LNCaP clone FGC (cell line): ENCODE measurements at regions not wholly inside any gene's neighbourhood (a gene's known extent, or its start where the extent isn't known, plus 50 kb on each side); places are given as distances from the start of the nearest gene placed in this dataset.

Source experiments
- DNase-seq: peaks from one replicate; pipeline ENCODE4 v3.0.0-alpha.2; 2011; ENCODE audit warnings: low read depth
- H3K4me3 ChIP-seq: 2 replicates; pipeline ENCODE4 v1.5.1; 2011; ENCODE audit warnings: mild to moderate bottlenecking, low read depth, low read length, control low read depth
- TF ChIP-seq, protein P1 (sequence below): IDR thresholded peaks from 2 replicates; pipeline ENCODE4 v1.5.1; 2012; ENCODE audit warnings: mild to moderate bottlenecking; ENCODE audit not compliant: control insufficient read depth, insufficient read depth; ENCODE audit errors: extremely low read depth

DNA sequence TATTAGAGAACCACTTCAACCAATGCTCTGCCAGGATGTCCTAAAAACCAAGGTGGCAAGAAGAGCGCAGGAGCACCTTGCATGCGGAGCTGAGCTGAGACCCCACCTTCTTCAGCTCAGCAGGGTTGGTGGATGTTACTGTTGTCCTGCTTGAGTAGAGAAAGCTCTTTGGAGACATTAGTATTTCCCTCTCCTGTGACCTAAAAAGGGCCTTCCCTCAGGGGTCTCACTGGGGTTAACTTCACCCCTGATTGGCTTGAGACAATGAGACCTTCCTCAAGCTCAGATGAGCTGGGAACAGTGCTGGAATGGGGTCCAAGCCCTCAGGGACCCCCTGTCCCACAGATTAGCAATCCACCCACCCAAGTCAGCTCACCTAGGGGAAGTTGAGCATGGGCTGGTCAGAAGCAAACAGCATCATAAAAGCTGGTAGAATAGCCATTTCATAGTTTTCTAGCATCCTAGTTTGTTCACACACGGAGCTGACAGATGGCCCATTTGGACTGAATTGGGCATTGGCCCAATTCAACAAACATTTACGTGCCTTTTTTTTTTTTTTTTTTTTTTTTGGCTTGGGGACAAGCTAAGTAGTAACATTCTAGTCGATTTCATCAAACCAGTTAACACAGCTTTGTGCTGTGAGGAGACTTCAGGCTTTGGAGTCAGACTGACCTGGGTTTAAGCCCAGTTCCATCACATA is 100.6 kb upstream of the HABP2 start:
- peak; percentile 22 for DNase-seq
- TF ChIP-seq, protein P1, sequence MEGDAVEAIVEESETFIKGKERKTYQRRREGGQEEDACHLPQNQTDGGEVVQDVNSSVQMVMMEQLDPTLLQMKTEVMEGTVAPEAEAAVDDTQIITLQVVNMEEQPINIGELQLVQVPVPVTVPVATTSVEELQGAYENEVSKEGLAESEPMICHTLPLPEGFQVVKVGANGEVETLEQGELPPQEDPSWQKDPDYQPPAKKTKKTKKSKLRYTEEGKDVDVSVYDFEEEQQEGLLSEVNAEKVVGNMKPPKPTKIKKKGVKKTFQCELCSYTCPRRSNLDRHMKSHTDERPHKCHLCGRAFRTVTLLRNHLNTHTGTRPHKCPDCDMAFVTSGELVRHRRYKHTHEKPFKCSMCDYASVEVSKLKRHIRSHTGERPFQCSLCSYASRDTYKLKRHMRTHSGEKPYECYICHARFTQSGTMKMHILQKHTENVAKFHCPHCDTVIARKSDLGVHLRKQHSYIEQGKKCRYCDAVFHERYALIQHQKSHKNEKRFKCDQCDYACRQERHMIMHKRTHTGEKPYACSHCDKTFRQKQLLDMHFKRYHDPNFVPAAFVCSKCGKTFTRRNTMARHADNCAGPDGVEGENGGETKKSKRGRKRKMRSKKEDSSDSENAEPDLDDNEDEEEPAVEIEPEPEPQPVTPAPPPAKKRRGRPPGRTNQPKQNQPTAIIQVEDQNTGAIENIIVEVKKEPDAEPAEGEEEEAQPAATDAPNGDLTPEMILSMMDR, result no peak

DNA sequence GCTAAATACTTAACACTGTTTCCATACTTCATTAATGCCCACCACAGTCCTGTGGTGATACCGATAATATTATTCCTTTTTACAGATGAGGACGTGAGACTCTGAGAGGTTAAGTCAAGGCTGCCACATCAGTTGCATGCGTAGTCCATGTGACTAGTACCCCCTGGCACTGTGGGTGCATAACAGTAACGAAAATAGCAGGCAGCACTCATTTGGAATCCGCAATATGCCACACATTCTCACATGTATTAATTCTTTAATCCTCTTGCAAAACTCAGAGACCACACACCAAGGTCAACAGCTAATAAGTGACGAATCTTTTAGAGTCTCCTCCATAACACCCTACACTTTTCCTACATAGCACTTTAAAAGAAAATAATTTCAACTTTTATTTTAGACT is 99.5 kb upstream of the HABP2 start:
- H3K4me3 ChIP-seq, result no peak overlapping the region
- no peak for DNase-seq
- TF ChIP-seq, protein P1, result no peak

More for the DNA sequence above, 100.6 kb upstream of the HABP2 start:
- H3K4me3 ChIP-seq, result no peak overlapping the region

GRCh38 chr10:113454341-113455061 is 98.4 kb upstream of the HABP2 start:
- DNase-seq, result no peak
- TF ChIP-seq, protein P1, result peak; percentile 78
- no peak overlapping the region for H3K4me3 ChIP-seq

DNA sequence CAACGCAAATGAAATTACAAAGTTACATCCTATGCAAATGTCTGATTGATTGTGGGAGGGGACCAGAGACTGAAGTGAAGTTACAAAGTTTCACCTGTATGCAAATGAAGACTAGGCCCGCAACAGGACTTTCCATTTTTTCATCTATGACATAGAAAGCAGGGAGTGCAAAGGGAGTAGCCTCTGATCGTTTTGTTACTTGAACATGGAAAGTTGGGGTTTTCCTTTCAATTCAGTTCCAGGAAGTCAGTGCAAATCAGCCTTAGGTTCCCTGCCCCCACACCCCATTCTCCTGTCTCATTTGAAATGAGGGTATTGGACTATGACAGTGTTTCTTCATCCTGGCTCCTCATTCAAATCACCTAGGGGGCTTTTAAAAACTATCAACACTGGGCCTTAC is 96.9 kb upstream of the HABP2 start:
- TF ChIP-seq, protein P1, result no peak
- H3K4me3 ChIP-seq, result no peak overlapping the region
- no peak for DNase-seq

DNA sequence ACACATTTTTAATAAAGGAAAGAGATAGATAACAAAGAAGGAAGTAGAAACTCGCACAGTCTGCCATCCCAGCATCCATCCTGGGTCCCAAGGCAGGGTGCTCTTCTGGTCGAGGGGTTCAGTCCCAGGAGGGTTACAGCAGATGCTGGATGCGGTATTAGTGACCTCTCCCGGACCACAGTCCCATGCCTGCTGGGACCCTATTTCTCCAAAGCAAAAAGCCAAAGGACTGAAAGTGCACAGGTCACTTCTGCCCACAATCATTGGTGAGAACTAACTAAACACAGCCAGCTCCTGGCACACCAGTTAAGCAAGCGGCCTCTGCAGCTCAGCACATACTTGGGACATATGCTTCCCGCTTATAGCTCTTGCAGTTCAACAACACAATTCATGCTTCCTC is 96.1 kb upstream of the HABP2 start:
- no peak for DNase-seq
- TF ChIP-seq, protein P1, result no peak
- H3K4me3 ChIP-seq, result no peak overlapping the region

DNA sequence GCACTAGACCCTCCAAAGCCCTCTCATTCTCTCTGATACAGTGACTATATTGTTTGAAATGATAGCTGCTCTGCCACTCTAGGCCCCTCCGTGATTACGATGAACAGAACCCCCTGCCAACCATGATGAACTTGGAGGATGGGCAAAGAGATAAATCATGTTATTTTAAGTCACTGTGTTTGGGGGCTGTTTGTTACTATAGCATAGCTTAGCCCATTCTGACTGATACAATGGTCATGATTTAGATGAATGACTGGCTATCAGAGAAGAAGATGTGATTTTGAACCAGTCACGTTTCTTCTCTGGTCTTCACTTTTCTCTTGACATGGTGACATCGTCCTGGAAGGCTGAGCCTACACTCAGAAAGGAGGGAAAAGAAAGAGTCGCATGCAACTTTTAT is 95.4 kb upstream of the HABP2 start:
- DNase-seq, result no peak
- TF ChIP-seq, protein P1, result no peak
- H3K4me3 ChIP-seq, result no peak overlapping the region
